Thyroid gland (tissue), 4 donors: ENCODE measurements at regions not wholly inside any gene's neighbourhood (a gene's known extent, or its start where the extent isn't known, plus 50 kb on each side); places are given as distances from the start of the nearest gene placed in this dataset.

ENCODE experiments used
- CTCF ChIP-seq, 6 experiments: fragments of 200-600 bp in 3 of 6; fragments of 450-650 bp in 3 of 6; sonication (generic) in 3 of 6; IDR thresholded peaks; one replicate each; pipeline ENCODE4 v1.5.1; 2016 to 2019; ENCODE audit warnings: antibody characterized with exemption in 6 of 6, mild to moderate bottlenecking in 2 of 6, inconsistent platforms in 1 of 6, moderate library complexity in 1 of 6
- POLR2A ChIP-seq, 2 donors: fragments of 450-650 bp; IDR thresholded peaks; one replicate each; pipeline ENCODE4 v1.6.1; 2017; ENCODE audit warnings: antibody characterized with exemption in 2 of 2, mild to moderate bottlenecking in 2 of 2, moderate library complexity in 1 of 2

- no peak for TF ChIP-seq POLR2A (IDR thresholded peaks at IDR 0.05)
- peak in 1 of 6 experiments; percentile 12 for TF ChIP-seq CTCF (IDR thresholded peaks at IDR 0.05)
These were observed 292.6 kb upstream of the TAS2R1 start for GRCh38 chr5:9922719-9923118.
